HG02840 (cell line): ENCODE measurements at regions not wholly inside any gene's neighbourhood (a gene's known extent, or its start where the extent isn't known, plus 50 kb on each side); places are given as distances from the start of the nearest gene placed in this dataset.
"Not testable (repeated sequence)": the region's sequence is repeated elsewhere in the genome, so short reads cannot be mapped to it uniquely, and the experiment has no call there.

Experiments
- ATAC-seq: cut with Tn5 transposase; IDR thresholded peaks from one replicate; pipeline ENCODE4 v1.9.1; 2021; ENCODE audit warnings: mild to moderate bottlenecking, moderate library complexity, moderate number of reproducible peaks; ENCODE audit not compliant: unreplicated experiment, low FRiP score

DNA sequence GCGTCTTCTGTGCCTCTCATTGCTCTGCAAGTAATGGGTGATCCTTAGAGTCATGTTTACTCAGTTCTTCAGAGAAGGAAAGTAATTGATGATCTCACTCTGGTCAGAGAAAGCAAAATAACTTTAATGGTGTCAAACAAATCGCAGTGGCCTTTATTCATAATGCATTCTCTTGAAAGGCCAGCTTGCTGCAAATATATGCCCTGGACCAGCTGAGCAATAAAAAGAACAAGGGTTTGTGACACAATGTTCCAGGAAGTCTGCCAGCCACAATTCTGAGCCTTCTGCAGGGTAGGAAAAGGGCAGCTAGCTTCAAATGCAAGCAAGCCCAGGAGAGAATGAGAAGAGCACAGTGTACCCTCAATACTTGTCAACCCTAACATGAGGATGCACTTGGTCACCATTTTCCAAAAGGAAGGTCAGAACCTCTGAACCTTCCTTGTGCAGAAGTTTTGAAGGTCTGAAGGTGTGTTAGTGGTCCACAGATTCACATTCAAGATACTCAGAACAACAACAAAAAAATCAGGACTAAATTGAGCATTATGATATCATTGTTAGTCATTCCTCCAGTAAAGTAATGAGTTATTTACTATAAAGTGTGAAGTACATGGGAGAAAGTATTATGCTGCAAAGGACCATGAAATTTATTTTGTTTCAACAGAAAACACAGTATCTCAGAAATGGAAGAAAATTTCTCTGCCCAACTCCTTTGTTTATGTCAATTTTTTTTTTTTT lies 355.6 kb downstream of the PAX3 start:
- ATAC-seq = no peak

- ATAC-seq = no peak
These were observed 359.3 kb upstream of the EPHA4 start for GRCh38 chr2:221931251-221931991.

GRCh38 chr2:221929259-221929658 lies 357.2 kb upstream of the EPHA4 start:
- ATAC-seq = no peak

DNA sequence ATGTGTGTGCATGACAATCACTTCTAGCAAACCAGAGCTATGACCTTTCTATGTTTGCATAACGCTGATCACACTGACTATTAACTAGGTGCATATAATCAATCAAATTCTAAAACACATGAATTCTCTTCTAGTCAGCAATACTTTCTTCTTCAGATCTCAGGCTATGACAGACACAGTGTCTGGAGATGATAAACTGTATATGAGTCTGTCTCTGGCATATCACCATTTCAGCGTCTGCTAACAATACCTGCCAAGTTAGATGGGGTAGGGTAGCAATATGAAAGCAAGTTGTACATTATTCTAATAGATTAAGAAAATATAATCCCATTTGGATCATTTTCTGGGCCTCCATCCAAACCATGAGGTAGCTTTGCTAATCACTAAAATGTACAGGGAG lies 354.2 kb upstream of the EPHA4 start:
- ATAC-seq = no peak

DNA sequence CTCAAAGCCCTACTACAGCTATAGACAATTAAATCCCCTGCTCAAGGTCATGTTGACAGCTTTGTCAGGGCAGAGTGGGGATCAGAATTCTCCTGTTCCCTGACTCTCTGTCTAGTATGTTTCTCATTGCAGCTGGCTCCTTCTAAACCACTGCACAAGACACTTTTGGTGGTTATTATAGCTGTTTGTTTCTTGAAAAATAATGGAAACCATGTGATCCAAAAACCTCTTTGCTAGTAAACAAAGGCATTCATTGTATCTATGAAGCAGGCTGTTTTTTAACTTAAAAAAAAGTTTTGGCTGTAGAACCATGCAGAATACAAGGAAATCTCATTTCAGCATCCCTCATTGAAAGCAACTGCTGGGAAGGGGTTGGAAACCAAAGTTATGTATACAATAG lies 352.5 kb upstream of the EPHA4 start:
- no peak for ATAC-seq

GRCh38 chr2:221915926-221916325 lies 343.8 kb upstream of the EPHA4 start:
- ATAC-seq = no peak

DNA sequence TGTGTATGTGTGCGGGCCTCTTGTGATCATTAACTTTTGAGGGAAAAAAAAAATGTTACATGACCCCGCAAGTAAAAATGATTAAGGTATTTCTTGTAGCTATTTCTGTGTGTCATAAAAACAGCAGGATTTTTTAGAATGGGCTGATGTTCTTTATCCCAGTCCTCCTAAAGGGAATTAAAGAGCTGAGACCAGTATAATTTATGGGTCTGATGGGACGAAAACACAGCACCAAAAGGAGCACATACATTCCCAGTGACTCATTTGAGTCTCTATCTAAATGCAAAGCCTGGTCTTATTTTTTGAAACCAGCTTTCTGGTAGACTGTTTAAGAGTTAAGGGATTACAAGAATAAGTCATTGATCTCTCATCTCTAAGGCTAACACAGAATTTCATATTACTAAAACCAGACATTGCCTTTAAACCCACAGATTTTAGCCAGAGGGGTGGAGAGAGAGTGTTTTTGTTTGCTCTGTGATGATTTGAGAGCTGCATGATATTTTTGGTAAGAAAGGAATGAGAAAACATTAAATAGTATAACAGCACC lies 342.3 kb upstream of the EPHA4 start:
- no peak for ATAC-seq

- no peak for ATAC-seq
These were observed 339.8 kb upstream of the EPHA4 start for GRCh38 chr2:221911890-221912289.

GRCh38 chr2:221911321-221911720 lies 339.2 kb upstream of the EPHA4 start:
- ATAC-seq = no peak

- ATAC-seq = no peak
These were observed 336.4 kb upstream of the EPHA4 start for GRCh38 chr2:221908518-221908917.

GRCh38 chr2:221897718-221898117 lies 325.6 kb upstream of the EPHA4 start:
- ATAC-seq = no peak

- ATAC-seq = no peak
These were observed 324.5 kb upstream of the EPHA4 start for GRCh38 chr2:221896505-221897151.

DNA sequence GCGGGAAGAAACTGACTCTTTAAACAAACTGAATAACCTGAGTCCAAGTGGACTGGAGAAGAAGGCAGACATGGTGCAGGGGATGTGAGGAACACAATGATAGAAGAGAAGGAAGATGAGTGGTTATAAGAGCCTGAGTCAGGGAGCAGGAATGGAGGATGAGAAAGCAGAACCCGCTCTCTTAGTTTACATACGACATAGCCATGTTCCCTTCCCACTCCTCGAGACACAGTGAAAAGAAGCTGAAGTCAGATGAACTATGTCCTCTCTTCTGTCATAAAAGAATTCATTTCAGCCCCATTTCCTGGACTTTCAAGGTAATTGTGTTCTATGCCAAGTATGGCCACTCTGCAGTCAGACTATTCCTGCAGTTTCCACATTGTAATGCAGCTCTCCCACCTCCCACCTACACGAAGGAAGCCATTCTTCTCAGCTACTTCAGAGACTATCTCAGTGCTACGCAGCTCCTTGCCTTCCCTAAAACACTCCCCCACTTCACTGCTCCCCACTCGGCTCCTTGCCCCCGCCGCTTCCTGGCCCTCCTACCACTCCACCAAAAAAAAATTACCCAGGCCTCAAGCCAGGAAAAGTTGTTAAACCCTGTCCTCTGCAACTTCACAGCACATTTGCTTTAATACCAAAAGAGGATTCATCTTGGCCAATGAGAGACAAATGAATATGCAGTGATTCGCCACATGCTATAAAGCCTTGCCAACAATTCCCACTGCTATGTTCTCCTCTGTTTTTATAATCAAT lies 323.4 kb upstream of the EPHA4 start:
- no peak for ATAC-seq

GRCh38 chr2:221893501-221893900 lies 321.4 kb upstream of the EPHA4 start:
- no peak for ATAC-seq

DNA sequence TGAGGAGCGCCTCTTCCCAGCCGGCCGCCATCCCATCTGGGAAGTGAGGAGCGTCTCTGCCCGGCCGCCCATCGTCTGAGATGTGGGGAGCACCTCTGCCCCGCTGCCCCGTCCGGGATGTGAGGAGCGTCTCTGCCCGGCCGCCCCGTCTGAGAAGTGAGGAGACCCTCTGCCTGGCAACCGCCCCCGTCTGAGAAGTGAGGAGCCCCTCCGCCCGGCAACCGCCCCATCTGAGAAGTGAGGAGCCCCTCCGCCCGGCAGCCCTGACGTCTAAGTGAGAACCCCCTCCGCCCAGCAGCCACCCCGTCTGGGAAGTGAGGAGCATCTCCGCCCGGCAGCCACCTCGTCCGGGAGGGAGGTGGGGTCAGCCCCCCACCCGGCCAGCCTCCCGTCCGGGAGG lies 319.9 kb upstream of the EPHA4 start:
- not testable (repeated sequence) for ATAC-seq

- no peak for ATAC-seq
These were observed 311.9 kb upstream of the EPHA4 start for GRCh38 chr2:221883976-221884375.

DNA sequence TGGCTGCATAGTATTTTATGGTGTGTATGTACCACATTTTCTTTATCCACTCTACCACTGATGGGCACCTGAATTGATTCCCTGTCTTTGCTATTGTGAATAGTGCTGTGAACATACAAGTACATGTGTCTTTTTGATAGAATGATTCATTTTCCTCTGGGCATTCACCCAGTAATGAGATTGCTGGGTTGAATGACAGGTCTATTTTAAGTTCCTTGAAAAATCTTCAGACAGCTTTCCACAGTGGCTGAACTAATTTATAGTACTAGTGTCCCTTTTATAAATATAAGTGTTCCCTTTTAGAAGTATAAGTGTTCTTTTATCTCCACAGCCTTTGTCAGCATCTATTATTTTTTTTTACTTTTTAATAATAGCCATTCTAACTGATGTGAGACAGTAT lies 303.9 kb upstream of the EPHA4 start:
- no peak for ATAC-seq

DNA sequence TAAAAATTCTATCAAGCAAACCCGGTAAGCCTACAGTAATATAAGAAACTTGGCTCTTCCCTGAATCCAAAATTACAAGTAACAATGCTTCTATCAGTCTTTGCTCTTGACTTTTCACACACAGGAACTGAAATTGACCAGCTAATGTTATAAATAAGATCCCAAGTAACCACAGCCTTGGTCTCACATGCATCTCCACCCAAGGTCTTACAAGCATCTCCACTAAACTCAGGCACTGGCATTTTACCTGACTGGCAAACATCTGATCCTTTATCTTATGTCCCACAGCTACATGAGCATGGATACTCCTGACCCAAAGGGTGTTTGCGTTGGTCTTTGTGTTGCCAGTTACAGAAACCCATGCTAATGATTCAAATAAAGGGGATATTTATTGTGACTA lies 302.3 kb upstream of the EPHA4 start:
- no peak for ATAC-seq

DNA sequence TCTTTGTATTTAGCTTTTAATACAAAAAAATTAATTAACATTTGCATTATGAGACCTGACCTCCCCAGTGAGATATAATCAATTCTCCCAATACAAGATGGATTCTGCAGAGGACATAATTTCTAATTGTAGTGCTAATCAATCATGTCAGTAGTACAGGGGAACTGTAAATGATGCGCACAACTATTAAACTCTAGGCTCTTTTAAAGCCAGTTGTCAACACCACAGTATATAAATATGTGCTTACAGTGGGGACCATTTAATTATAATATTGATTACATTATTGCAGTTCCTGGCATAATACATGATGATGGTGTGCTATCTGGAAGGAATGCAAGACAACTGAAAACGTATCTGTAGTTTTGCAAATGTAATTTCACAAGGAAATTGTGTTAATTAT lies 285.6 kb upstream of the EPHA4 start:
- ATAC-seq = no peak

- no peak for ATAC-seq
These were observed 281.2 kb upstream of the EPHA4 start for GRCh38 chr2:221853297-221853696.
